ENCODE measurements at regions not wholly inside any gene's neighbourhood (a gene's known extent, or its start where the extent isn't known, plus 50 kb on each side); places are given as distances from the start of the nearest gene placed in this dataset.

DNA sequence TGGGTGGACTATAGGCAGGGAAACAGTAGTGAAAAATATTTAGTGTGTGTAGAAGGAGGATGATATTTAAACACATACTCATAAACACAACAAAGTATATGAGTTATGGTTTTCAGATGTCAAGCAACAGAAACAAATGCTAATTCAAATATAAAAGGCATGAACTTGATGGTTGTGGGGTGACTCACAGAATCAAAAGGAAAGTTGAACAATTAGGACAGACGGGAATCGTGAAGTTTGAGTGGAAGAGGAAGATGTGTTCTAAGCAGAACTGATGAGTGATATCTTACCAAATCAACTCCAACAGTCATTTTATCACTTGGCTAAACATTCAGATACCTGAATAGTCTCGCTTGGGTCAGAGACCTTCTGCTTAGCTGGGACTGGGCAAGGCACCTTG, 53.6 kb upstream of the ITGA6 start:
- DNase-seq: no peak

DNA sequence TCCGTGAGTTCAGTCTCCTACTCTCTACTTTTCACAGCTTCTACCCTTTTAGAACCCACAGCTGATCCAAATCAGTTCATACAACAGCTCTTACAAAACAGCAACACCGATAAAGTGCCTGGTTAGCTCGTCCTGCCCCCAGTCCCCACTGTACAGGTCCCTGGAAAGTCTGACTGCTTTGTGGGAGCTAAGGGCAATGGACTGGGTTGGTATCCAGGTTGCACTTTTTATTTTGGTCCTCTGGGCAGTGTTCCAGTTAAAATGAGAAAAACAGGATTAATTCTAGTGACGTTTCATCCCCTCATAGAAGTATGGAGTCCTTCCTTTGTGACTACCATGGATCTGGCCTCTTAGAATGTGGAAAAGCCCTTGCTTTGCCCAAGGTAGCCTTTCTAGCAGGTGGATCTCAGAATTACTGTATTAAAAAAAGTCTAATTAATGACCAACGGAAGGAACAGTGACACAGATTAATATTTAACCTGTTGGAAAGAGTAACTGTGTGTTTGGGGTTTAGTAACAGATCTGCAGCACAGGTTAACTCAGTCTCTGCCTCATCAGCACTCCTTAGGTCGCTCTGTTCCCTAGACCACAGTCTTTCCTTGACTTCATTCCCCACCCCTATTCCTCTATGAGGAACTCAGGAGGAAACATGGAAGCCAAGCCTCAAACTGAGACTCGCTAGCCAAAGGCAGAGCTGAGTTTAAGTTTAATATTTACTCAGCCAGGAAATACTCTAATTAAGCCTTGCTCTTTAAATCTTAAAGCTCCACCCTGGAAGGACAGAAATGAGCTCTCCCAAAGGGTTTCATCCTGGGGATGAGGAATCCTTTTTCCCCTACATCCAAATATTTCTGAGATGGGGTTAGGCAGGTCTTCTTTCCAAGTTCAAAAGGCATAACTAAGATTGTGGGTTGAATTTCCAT, 52.8 kb upstream of the ITGA6 start:
- DNase-seq: no peak

GRCh38 chr2:172375251-172375650, 52.1 kb upstream of the ITGA6 start:
- DNase-seq: no peak

- no peak for DNase-seq
These were observed 51.4 kb upstream of the ITGA6 start for GRCh38 chr2:172376016-172376415.

GRCh38 chr2:172376505-172377125, 50.8 kb upstream of the ITGA6 start:
- DNase-seq: no peak

DNA sequence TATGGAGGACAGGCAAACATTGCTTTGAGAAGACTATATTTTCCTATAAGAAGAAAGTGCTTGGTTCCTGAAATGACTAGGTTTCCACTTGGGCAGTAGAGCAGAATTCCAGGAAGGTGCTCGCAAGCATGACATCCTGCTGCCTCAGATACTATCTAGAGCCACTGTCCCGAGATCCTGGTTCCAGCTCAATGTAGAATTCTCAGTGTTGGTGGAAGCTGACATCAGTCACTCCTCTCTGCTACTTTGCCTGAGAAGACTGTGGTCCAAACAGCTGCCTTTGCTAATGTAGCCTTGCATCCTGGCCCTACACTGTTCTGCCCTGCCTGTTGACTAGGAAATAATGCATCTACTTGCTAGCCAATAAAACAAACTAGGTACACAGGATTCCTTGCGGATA, 50.0 kb upstream of the ITGA6 start:
- no peak for DNase-seq
